CD8-positive, alpha-beta memory T cell (primary cell): ENCODE measurements at regions not wholly inside any gene's neighbourhood (a gene's known extent, or its start where the extent isn't known, plus 50 kb on each side); places are given as distances from the start of the nearest gene placed in this dataset.

Source experiments
- CTCF ChIA-PET: fragments of 350-600 bp; sonication (Branson Sonifier 250); formaldehyde crosslinking; loops from one replicate; lab custom pipeline; 2021; ENCODE audit warnings: antibody characterized with exemption; lab: Charles Lee
- POLR2A ChIA-PET: fragments of 350-600 bp; sonication (Branson Sonifier 250); formaldehyde crosslinking; loops from one replicate; lab custom pipeline; 2021; ENCODE audit warnings: antibody characterized with exemption; lab: Charles Lee
- DNase-seq, 5 donors: peaks; one replicate each; pipeline versions ENCODE4 v3.0.0 to v3.0.0-alpha.2; 2020 to 2022; ENCODE audit warnings: mixed read lengths in 1 of 5
- H3K27ac ChIP-seq: one replicate; pipeline ENCODE4 v1.7.0; 2013; ENCODE audit warnings: low read depth, mild to moderate bottlenecking, low read length, moderate library complexity
- H3K27me3 ChIP-seq: 2 replicates; pipeline ENCODE4 v1.7.0; 2013; ENCODE audit warnings: low read length, mild to moderate bottlenecking; ENCODE audit not compliant: insufficient read depth, poor library complexity, severe bottlenecking
- H3K36me3 ChIP-seq: 2 replicates; pipeline ENCODE4 v1.7.0; 2013; ENCODE audit warnings: mild to moderate bottlenecking, low read length, moderate library complexity; ENCODE audit not compliant: insufficient read depth
- H3K4me1 ChIP-seq: 2 replicates; pipeline ENCODE4 v1.7.0; 2013; ENCODE audit warnings: mild to moderate bottlenecking, low read length, moderate library complexity; ENCODE audit not compliant: insufficient read depth
- H3K4me3 ChIP-seq: 2 replicates; pipeline ENCODE4 v1.7.0; 2013; ENCODE audit warnings: mild to moderate bottlenecking, low read length
- H3K9me3 ChIP-seq: 2 replicates; pipeline ENCODE4 v1.7.0; 2013; ENCODE audit warnings: mild to moderate bottlenecking, low read length
- H3K27ac Mint-ChIP-seq, 8 donors: one replicate each; pipeline ENCODE4 v1.8.0; 2020 to 2021; ENCODE audit warnings: mixed read lengths in 8 of 8, mild to moderate bottlenecking in 6 of 8, inconsistent platforms in 3 of 8, moderate library complexity in 3 of 8
- H3K27me3 Mint-ChIP-seq, 2 donors: one replicate each; pipeline ENCODE4 v1.8.0; 2020 to 2021; ENCODE audit warnings: mixed read lengths in 2 of 2, mild to moderate bottlenecking in 1 of 2, moderate library complexity in 1 of 2
- H3K36me3 Mint-ChIP-seq, 3 donors: one replicate each; pipeline ENCODE4 v1.8.0; 2020 to 2021; ENCODE audit warnings: mixed read lengths in 3 of 3, inconsistent platforms in 1 of 3, mild to moderate bottlenecking in 1 of 3
- H3K4me1 Mint-ChIP-seq, 3 donors: one replicate each; pipeline ENCODE4 v1.8.0; 2020 to 2021; ENCODE audit warnings: mixed read lengths in 3 of 3, inconsistent platforms in 1 of 3, mild to moderate bottlenecking in 1 of 3
- H3K4me3 Mint-ChIP-seq, 7 donors: one replicate each; pipeline ENCODE4 v1.8.0; 2020 to 2021; ENCODE audit warnings: mixed read lengths in 7 of 7, mild to moderate bottlenecking in 6 of 7, moderate library complexity in 4 of 7, inconsistent platforms in 2 of 7
- H3K9me3 Mint-ChIP-seq, 5 donors: one replicate each; pipeline ENCODE4 v1.8.0; 2020 to 2022; ENCODE audit warnings: mixed read lengths in 5 of 5, mild to moderate bottlenecking in 3 of 5, moderate library complexity in 2 of 5, inconsistent platforms in 1 of 5

DNA sequence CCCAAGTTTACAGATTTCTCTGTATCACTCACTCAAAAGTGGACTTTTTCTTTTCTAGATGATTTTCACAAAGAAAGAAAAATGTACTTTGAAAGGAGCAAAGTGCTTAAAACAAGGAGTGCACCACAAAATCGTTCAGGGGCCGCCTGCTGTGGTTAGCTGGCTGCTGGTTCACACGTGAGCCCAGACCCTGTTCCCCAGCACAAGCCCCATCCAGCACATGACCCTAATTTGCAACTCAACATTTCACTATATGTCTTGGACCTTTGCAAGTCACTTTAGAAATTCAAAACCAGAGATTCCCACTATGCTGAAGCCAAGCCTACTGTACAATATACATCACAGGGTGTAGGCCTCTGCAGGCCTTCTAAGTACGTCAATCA, 95.5 kb upstream of the NHSL1 start:
- CTCF ChIA-PET = no interaction called here
- Mint-ChIP-seq H3K4me3 (no peak overlapping the region), H3K9me3 (no peaks in the 10 kb centered on the region), H3K4me1 (peaks cover 12 to 18% (median 17%) of the 10 kb centered on the region in 3 donors), H3K27ac (no peak overlapping the region), H3K27me3 (peaks cover 3 to 5% of the 10 kb centered on the region in 2 donors), H3K36me3 (no peaks in the 10 kb centered on the region)
- no peak overlapping the region for H3K27ac ChIP-seq
- no peak overlapping the region for H3K4me3 ChIP-seq
- POLR2A ChIA-PET = no interaction called here
- DNase-seq = no peak
- H3K27me3 ChIP-seq = no peaks in the 10 kb centered on the region
- H3K4me1 ChIP-seq = peaks cover 8% of the 10 kb centered on the region
- no peaks in the 10 kb centered on the region for H3K9me3 ChIP-seq
- no peaks in the 10 kb centered on the region for H3K36me3 ChIP-seq

- DNase-seq = no peak
- Mint-ChIP-seq H3K27ac (no peak overlapping the region), H3K4me1 (peaks cover 12 to 14% (median 13%) of the 10 kb centered on the region in 3 donors), H3K4me3 (no peak overlapping the region), H3K36me3 (no peaks in the 10 kb centered on the region), H3K9me3 (no peaks in the 10 kb centered on the region), H3K27me3 (peaks cover 3 to 6% of the 10 kb centered on the region in 2 donors)
- ChIA-PET CTCF (no interaction called here), POLR2A (no interaction called here)
- peaks cover 8% of the 10 kb centered on the region for H3K4me1 ChIP-seq
- no peaks in the 10 kb centered on the region for H3K27me3 ChIP-seq
- H3K27ac ChIP-seq = no peak overlapping the region
- H3K36me3 ChIP-seq = no peaks in the 10 kb centered on the region
- no peak overlapping the region for H3K4me3 ChIP-seq
- no peaks in the 10 kb centered on the region for H3K9me3 ChIP-seq
Measured at GRCh38 chr6:138596126-138596525, 96.8 kb upstream of the NHSL1 start.

DNA sequence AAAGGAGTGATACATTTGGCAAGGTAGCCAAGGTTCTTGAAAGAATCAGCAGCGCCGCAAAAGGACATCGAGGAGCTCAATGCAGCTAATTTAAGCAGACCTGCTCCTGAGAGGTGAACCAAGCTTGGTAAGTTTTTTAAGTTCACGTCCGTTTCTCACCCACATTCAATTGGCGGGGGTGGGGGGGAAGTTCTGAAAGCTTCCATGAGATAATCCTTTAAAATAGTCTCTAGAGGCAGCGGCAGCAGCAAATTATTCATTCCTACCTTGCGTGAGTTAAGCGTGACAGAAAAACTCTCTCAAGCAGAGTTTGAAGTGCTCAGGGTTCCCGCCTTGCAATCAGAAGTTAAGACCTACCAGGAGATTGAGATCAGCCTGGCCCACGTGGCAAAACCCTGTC, 97.3 kb upstream of the NHSL1 start:
- Mint-ChIP-seq H3K27me3 (peaks cover 6 to 9% of the 10 kb centered on the region in 2 donors), H3K9me3 (no peaks in the 10 kb centered on the region), H3K27ac (no peak overlapping the region), H3K4me1 (peaks cover 12 to 14% (median 13%) of the 10 kb centered on the region in 3 donors), H3K4me3 (no peak overlapping the region), H3K36me3 (no peaks in the 10 kb centered on the region)
- H3K9me3 ChIP-seq = no peaks in the 10 kb centered on the region
- no peak for DNase-seq
- CTCF ChIA-PET = no interaction called here
- POLR2A ChIA-PET = no interaction called here
- no peak overlapping the region for H3K27ac ChIP-seq
- H3K4me1 ChIP-seq = peaks cover 8% of the 10 kb centered on the region
- no peaks in the 10 kb centered on the region for H3K36me3 ChIP-seq
- H3K4me3 ChIP-seq = no peak overlapping the region
- H3K27me3 ChIP-seq = no peaks in the 10 kb centered on the region

DNA sequence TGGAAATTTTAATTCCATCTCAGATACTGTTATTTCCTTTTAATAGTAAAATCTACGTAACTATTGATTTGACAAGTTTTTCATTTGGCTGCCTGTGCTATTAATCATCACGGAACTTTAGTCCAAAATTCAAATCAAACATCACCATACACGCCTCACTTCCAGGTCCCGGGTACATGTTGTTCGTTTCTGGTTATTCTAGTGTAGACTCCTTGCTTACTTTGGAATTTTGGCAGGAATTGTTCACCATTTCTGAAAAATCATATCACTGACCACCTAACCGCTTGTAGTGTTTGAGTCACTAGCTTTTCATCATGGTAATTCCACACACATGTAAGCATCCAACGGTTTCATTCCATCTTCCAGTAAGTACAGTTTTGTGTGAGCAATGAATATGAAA, 98.0 kb upstream of the NHSL1 start:
- Mint-ChIP-seq H3K27me3 (peaks cover 7 to 11% of the 10 kb centered on the region in 2 donors), H3K27ac (no peak overlapping the region), H3K4me1 (peaks cover 12 to 14% (median 13%) of the 10 kb centered on the region in 3 donors), H3K36me3 (no peaks in the 10 kb centered on the region), H3K9me3 (no peaks in the 10 kb centered on the region), H3K4me3 (no peak overlapping the region)
- Histone ChIP-seq H3K27ac (no peak overlapping the region), H3K9me3 (no peaks in the 10 kb centered on the region), H3K4me3 (no peak overlapping the region), H3K4me1 (peaks cover 8% of the 10 kb centered on the region), H3K36me3 (no peaks in the 10 kb centered on the region), H3K27me3 (no peaks in the 10 kb centered on the region)
- POLR2A ChIA-PET = no interaction called here
- no peak for DNase-seq
- CTCF ChIA-PET = no interaction called here

DNA sequence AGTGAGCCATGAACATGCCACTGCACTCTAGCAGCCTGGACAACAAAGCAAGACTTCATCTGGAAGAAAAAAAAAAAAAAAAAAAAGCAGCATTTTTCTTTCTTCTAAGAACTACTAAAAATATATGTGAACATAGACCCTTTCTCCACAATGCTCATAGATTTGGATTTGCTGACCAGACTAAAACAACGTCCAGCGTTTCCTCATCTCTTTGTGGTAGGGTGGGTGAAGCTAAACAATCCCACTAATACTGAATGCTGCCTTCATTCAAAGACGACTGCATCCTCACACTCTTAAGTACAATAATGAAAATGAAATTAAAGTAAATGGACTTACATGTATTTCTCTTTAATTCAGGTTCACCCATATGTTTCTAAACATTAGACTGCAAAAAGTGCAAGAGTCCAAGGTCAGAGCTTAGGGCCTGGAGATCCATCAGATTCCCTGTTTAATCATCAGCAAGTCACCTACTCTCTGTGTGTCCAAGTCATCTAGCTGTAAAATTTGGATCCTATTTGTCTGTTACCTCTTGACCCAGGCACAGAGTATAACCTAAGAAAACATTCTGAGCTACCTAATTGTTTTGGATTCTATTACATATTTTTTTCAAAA, 99.4 kb upstream of the NHSL1 start:
- peaks cover 0 to 1% (median under 1%) of the 10 kb centered on the region in 3 donors for H3K4me1 Mint-ChIP-seq
- peaks cover 8 to 20% of the 10 kb centered on the region in 2 donors for H3K27me3 Mint-ChIP-seq
- Histone ChIP-seq H3K4me3 (no peak overlapping the region), H3K27me3 (no peaks in the 10 kb centered on the region), H3K27ac (no peak overlapping the region), H3K9me3 (no peaks in the 10 kb centered on the region), H3K36me3 (no peaks in the 10 kb centered on the region), H3K4me1 (no peaks in the 10 kb centered on the region)
- no peaks in the 10 kb centered on the region for H3K36me3 Mint-ChIP-seq
- POLR2A ChIA-PET = no interaction called here
- CTCF ChIA-PET = interaction anchor here (1.0 kb wide), 1 partner anchor 9 kb away, joined by 4 read pairs; no protein-coding TSS in a partner anchor
- no peaks in the 10 kb centered on the region for H3K9me3 Mint-ChIP-seq
- DNase-seq = no peak
- no peak overlapping the region for H3K4me3 Mint-ChIP-seq
- peak overlapping the region in 1 of 8 donors; percentile 14 for H3K27ac Mint-ChIP-seq

GRCh38 chr6:138600261-138600660, 101.0 kb upstream of the NHSL1 start:
- Mint-ChIP-seq H3K4me3 (no peak overlapping the region), H3K27ac (no peak overlapping the region), H3K9me3 (no peaks in the 10 kb centered on the region), H3K4me1 (no peaks in the 10 kb centered on the region), H3K27me3 (peaks cover 8 to 32% of the 10 kb centered on the region in 2 donors), H3K36me3 (no peaks in the 10 kb centered on the region)
- Histone ChIP-seq H3K9me3 (no peaks in the 10 kb centered on the region), H3K4me1 (no peaks in the 10 kb centered on the region), H3K4me3 (no peak overlapping the region), H3K27me3 (no peaks in the 10 kb centered on the region), H3K27ac (no peak overlapping the region), H3K36me3 (no peaks in the 10 kb centered on the region)
- POLR2A ChIA-PET = no interaction called here
- DNase-seq = no peak
- CTCF ChIA-PET = no interaction called here

GRCh38 chr6:138600726-138601125, 101.4 kb upstream of the NHSL1 start:
- no peaks in the 10 kb centered on the region for H3K9me3 ChIP-seq
- no peak overlapping the region for H3K27ac Mint-ChIP-seq
- no peaks in the 10 kb centered on the region for H3K4me1 ChIP-seq
- no peak overlapping the region for H3K27ac ChIP-seq
- no peak for DNase-seq
- no peaks in the 10 kb centered on the region for H3K4me1 Mint-ChIP-seq
- no peaks in the 10 kb centered on the region for H3K36me3 Mint-ChIP-seq
- H3K36me3 ChIP-seq = no peaks in the 10 kb centered on the region
- no peak overlapping the region for H3K4me3 ChIP-seq
- POLR2A ChIA-PET = no interaction called here
- H3K27me3 Mint-ChIP-seq = peaks cover 8 to 34% of the 10 kb centered on the region in 2 donors
- no peaks in the 10 kb centered on the region for H3K27me3 ChIP-seq
- H3K9me3 Mint-ChIP-seq = no peaks in the 10 kb centered on the region
- H3K4me3 Mint-ChIP-seq = no peak overlapping the region
- CTCF ChIA-PET = no interaction called here

GRCh38 chr6:138601128-138601527, 101.8 kb upstream of the NHSL1 start:
- DNase-seq = no peak
- Mint-ChIP-seq H3K27me3 (peaks cover 5 to 36% of the 10 kb centered on the region in 2 donors), H3K9me3 (no peaks in the 10 kb centered on the region), H3K36me3 (no peaks in the 10 kb centered on the region), H3K4me3 (no peak overlapping the region), H3K27ac (no peak overlapping the region), H3K4me1 (no peaks in the 10 kb centered on the region)
- no peak overlapping the region for H3K4me3 ChIP-seq
- no peaks in the 10 kb centered on the region for H3K4me1 ChIP-seq
- H3K9me3 ChIP-seq = no peaks in the 10 kb centered on the region
- H3K27ac ChIP-seq = no peak overlapping the region
- ChIA-PET CTCF (no interaction called here), POLR2A (no interaction called here)
- no peaks in the 10 kb centered on the region for H3K27me3 ChIP-seq
- no peaks in the 10 kb centered on the region for H3K36me3 ChIP-seq
